ENCODE measurements at regions not wholly inside any gene's neighbourhood (a gene's known extent, or its start where the extent isn't known, plus 50 kb on each side); places are given as distances from the start of the nearest gene placed in this dataset.

DNA sequence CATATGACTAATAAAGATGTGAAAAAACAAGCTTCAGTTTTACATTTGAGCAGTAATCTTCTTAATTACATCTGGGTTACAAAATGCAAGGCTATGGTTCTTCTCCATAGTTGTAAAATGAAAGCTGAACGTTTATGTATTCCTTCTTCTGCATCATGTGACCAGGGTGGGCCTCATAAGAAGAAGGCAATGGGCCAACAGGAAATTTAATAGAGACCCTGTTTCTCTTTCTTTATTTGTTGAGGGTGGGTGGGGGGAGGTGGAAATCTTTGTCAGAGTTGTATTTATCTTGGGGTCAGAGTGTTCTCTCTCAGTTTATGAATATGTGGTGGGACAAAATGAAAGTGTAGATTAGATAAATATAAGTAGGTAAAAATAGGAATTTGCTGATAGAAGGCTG lies 418.8 kb downstream of the TLE4 start:
- DNase-seq (ENCODE audit: low spot score), result no peak

DNA sequence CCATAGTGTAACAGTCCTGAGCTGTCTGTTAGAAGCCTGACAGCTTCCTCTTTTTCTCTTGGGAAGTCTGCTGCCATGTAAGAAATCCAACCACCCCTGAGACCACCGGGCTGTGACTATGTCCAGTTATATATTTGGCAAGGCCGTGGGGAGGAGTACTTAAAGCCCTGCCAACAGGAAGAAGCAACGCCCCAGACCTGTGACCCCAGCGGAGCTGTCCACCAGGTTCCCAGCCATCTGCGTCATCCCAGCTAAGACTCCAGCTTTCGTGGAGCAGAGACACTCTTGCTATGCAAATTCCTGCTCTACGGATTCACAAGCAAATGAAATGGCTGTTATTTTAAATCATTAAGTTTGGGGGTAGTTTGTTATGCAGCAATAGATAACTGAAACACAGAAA lies 417.3 kb downstream of the TLE4 start:
- peak; percentile 84 for DNase-seq (ENCODE audit: low spot score)

DNA sequence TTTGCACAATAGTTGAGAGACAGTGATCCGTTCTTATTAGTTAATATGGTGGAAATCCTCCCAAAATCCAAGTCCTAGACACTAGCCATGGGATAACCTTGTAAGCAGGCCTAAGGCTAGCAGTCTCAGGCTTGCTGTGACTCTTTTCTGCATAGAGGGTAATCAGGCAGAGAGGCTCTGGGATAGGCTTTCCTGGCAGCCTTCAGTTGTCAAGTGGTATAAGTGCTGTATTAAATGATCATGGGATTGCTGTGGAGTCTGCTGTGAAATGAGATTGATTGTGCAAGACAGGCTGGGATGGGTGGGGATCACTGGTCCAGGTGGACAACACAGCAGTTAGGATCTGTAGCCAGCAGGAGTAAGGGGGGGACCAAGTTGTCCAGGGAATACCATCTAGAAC lies 416.4 kb downstream of the TLE4 start:
- no peak for DNase-seq (ENCODE audit: low spot score)

DNA sequence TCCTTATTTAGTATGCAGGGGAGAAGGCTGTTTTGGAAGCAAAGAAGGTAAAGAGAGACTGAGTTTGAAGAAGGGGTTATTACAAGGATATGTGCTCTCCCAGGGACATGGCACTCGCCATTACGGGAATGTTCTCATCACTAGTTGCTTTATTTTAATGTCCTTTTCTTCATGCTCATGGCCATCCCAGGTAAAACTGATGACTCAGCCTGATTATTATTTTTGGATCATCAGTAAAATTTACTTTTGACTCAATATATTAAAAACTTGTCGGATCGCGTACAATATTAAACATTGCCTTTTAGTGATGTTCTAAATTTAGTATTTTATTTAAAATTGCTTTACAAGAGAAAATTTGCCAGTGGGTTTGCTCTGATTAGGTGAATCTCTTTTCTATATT lies 414.7 kb downstream of the TLE4 start:
- DNase-seq (ENCODE audit: low spot score), result no peak

DNA sequence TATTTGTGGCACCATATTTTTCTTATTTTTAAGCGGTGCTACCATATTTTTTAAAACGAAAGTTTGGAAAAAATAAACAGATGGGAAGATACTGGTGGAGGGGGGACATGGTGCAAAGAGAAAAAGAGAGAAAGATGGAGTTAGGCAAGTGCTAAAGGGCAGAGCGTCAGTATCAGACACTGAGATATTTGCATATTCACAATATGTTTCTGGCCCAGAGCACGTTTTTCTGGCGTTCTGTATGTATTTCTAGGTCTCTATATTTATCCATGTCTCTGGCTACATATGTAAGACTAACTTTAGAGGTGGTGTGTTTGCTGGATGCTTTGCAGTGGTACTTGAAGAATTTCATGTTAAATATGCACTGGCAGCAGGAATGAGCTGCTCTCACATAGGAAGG lies 414.0 kb downstream of the TLE4 start:
- no peak for DNase-seq (ENCODE audit: low spot score)

DNA sequence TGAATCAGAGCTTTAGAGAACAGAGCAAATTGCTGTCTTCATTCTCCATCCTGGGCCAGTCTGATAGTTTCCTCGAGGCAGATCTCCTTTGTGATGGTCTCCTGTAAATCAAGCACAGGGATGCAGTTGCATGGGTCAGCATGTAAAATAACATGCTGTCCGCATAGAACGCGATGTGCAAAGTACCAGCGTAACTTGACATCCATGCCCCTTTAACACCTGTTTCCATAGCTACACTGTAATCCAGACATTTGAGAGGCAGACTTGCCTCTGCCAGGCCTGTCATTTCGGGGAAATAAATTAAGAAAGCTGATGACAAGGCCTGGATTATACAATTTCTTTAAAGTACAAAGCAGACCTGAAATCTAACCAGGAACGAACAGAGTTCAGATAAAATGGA lies 413.5 kb downstream of the TLE4 start:
- DNase-seq (ENCODE audit: low spot score), result no peak

DNA sequence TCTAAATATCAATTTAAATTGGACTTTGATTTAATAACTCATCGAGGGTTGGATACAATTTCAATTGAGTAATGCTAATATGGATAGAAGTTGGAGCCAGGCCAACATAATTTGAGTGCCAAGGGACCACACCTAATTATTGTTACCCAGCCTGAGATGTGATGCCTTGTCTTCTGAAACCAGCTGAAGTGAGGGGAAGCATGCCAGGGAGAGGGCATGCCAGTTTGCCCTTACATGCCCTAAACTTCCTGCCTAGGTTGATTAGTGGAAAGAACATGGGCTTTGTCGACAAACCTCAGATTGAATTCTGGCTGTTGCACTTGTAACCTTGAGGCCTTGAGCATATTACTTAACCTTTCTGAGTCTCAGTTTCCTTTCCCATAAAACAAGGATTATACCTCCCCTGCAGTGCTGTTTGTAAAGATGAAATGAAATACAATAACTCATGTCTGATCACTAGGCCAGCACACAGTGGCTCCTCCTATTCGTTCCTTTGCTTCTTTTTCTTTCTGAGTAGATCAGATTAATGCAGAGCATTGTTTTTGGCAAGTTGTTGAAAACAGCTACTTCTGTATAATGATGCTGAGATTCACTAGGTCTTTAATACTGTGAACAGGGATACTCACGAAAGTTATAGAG lies 412.8 kb downstream of the TLE4 start:
- DNase-seq (ENCODE audit: low spot score), result no peak

DNA sequence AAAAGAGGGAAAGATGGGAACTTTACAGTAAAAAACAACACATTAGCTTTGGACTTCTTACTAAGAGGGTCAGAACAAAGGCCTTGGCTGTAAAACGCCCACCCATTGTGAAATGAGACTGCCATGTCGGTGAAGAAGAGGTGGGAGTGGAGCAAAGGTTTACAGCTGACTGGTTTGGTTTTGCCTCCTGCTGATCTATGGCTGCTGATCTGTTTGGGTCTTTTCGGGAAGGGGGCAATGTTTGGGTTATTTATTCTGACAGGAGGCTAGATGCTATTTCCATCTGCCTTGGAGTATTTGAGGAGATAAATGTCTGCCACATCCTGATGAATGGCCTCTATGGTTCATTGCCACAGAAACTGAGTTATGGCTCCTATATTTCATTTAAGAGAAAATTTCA lies 408.7 kb downstream of the TLE4 start:
- DNase-seq (ENCODE audit: low spot score), result no peak

DNA sequence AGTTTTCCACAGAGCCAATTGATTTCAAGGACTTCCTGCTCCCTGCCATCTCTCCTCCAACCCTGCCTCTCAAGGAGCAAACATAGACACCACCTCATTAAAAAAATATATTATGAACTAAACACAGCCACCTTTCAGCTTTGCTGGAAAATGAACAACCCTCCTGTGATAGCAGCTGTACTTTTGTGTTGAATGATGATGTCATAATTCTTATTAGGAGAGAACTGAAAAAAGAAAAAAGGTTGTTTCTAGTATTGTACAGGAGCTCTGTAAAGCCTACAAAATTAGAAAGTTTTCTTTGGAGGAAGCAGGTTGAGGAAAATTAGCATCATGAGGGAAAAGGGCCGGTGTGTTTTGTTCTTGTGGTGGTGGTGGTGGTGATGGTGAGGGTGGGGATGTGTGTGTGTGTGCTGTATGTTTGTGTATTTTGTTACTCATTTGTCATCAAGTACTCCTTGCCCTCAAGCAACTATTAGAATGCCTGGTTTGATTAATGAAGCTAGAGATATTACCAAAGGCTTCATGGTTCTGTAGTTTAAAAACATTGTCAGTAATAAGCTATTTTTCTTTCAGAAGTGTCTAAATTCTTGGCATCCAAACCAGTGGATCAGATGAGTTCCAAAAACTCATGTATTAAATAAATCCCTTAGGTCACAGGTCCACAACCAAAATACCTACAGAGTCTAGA lies 405.9 kb downstream of the TLE4 start:
- DNase-seq (ENCODE audit: low spot score), result no peak

DNA sequence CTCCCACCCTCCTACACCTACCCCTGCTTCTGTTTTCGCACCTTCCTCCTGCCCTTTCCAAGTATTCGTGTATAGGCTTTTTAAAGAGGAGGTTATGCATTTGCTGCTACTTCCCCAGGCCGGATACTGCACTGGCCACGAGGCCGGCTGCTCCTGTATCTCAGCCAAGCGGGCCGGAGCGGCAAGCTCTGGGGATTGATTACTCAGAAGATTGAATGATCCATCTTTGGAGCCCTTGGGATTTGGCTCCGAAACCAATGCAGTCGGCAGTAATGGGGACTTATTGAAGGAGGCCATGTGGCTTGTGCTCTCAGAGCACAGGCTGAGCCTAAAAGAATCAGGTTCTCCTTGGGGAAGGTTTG lies 405.3 kb downstream of the TLE4 start:
- DNase-seq (ENCODE audit: low spot score), result no peak

DNA sequence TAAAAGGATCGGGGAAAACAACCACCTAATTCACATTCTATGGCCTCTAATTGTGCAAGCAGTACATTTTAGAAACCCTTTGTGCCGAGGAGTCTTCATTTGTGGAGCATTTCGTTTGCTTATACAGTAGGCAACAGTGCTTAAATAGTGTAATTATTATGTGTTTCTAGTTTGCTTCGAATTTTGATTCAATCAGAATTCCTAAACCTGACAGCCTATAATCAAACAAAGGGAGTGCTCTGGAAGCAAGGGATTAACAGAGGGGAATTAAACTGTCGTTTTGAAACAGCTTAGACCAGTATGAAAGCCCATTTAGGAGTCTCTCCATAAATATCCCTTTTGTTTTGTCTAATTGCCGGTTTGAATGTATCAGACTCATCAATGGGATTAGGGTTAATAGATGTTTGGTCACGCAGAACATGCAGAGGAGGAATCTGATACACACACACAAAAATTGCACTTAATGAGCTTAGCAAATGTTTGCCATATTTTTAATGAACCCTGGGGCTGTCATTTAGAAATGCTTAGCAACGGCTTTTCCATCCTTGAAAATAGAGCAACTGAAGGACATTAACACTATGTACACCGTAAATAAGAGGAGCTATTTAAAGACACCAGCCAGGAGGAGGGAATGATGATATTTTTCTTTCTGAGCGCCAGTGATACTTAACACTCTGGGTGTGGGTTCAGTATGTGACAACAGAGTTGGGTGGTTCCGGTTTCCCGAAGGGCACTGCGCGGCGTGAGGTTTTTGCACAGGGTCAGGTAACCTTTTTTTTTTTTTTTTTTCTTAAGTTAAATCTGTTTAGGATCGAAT lies 404.7 kb downstream of the TLE4 start:
- DNase-seq (ENCODE audit: low spot score), result no peak

DNA sequence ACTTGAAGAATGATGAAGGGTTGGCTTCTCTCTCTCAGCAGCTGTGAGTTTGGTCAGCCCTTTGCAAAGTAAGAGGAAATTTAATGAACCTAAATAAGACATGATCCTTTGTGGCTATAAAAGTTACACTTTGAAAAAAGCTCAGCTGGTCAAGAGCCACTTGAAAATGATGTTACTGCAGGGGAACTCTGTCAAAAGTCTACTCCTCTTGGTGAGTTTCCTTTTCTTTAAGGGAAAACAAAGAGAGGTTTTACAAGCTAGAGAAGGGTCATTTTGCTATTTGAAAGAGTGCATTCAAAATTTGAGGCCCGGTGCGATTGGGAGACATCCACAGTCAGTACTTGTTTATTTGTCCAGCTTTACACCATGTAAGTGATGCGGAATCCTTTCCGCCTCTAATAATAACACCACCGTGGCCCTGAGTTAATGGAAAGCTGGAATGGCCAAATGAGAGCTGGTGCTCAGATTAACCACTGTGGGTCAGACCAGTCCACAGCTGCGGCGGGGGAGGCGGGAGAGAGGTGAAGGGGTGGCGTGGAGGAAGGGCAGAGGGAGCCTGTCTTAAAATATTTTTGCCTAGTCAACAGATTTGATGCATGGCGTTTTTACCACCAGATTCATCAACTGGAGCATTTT lies 404.0 kb downstream of the TLE4 start:
- no peak for DNase-seq (ENCODE audit: low spot score)

DNA sequence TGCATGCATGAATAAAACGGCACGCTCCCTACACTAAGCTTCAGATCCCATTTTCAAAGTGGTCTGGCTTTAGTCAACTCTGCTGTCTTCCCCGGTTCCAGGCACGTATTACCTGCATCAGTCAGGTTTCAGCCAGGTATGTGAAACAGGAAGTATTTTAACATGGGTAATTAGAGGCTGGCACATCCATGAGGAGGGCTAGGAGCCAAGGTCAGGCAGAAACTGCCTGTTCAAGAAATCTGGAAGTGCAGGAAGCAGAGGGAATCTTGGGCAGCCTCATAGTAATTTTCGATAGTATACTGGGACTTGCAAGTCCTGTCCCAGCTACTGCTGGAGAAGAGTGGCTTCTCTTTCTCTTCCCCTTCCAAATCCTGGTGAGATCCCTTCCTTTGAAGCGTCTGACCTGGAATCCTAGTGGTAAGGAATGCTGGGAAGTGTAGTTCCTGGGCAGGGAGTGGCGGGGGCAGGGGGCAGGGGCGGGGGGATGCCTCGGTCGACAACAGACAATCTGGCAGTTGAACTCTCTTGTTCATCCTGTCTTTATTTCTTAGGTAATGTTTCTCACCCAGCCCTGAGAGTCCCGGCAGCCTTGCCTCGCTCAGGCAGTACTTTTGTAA lies 403.1 kb downstream of the TLE4 start:
- peak; percentile 17 for DNase-seq (ENCODE audit: low spot score)

DNA sequence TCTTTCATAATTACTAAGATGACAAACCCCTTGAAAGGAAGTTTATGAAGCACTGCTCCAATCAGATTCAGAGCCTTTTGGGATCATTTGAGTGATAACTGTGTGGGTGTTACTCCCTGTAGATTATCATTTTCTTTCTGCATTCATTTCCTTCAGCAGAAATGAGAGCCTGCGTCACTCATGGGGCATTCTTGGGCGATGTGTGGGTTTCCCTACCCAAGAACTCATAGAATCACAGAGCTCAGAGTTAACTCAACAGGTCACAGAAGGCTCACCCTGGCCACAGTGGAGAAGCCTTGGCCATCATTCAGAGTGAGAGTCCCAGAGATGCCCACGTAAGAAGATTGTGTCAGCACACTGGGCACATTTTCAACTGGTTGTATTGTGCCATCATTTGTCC lies 401.9 kb downstream of the TLE4 start:
- DNase-seq (ENCODE audit: low spot score), result no peak

DNA sequence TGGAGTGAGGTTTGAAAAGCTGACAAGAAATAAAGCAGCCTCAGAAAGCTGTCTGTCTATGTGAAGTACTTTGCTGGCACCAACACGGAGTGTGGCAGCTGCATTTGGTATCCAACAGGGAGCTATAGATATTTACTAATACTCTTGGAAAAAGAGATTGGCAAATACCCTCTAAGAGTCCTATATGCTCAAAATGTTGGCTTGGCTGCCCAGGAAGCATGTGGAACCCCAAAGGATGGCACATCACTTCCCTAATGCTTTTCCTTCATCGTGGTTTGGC lies 398.3 kb downstream of the TLE4 start:
- DNase-seq (ENCODE audit: low spot score), result no peak

DNA sequence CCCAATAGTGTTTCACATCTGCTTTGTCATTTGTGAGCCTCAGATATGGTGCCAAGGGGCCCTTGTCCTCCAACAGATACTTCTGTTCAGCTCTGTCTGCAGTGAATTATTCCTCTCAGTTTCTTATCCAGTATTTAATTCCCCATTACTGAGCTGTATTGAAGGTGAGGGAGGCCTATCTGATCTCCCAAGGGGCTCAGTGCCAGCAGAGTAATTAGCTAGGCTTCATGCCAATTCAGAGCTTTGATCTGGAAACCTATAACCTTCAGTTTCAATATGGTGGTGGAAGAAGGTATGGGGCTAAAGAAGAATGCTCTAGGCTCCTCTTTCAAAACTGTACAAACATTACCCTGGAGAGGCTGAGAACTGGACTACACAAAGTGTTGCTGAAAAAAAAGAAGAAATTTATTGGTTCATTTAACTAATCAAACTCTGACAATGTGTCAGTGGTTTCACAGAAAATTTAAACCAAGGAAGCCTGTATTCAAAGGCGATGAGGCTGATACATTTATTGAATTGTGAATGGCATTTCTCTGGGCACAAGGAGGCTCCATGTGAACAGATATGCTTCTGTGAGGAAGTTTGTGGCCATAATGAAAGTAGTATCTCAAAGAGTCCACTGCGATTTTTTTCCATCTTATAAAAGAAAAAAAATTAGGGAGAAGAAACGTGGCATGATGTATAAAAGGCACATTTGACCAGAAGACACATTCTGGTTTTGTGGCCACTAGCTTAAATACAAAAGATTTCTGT lies 397.8 kb downstream of the TLE4 start:
- no peak for DNase-seq (ENCODE audit: low spot score)

DNA sequence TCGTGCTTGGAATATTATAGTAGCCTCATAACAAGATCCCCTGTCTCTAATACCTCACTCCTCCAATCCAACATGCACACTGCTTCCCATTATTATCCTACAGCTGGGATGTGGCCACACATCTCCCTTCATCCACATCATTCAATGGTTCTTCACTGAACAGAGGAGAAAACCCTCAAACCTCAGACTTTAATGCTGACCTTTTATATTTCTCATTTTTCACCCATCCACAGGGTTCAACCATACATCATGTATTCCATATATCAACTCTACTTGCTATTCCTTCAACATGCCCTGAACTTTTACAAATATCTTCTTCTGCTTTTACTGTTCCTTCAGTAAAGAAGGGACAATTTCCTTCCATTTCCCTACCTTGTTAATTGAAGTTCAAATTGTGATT lies 396.8 kb downstream of the TLE4 start:
- no peak for DNase-seq (ENCODE audit: low spot score)

DNA sequence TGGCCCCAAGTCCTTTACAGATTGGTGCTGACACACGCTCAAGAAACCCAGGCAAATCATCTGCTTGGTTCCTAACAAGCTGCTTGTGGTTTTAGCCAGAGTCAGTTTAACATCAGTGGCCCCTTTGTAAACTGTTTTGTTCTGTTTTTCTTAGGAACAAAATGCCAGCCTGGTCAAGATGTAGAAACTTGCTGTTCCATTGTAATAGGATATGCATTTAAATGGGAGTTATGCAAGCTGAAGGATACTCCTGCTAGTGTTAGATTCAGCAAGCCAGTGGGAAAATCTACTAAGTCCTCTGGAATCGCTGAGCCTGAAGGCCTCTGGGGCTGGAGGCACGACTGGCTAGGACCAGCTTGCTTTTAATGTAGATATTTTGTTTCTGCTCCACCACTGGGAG lies 391.1 kb downstream of the TLE4 start:
- no peak for DNase-seq (ENCODE audit: low spot score)

DNA sequence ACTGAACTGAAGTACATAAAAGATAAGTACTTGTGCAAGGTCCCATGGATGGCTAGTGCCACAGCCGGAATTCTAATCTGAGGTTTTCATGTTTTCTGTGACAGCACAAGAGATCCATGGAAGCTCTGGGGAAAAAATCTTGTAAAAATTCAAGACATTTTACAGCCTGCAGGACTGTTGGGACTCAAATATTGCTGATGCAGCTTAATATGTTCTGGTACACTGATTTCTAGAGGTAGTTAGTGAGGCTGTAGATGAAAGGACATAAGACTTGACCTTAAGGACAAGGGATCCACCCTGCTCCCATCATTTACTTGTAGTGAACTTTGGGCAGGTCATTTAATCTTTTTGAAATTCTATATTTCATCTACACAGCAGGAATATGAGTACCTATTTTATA lies 390.4 kb downstream of the TLE4 start:
- no peak for DNase-seq (ENCODE audit: low spot score)

DNA sequence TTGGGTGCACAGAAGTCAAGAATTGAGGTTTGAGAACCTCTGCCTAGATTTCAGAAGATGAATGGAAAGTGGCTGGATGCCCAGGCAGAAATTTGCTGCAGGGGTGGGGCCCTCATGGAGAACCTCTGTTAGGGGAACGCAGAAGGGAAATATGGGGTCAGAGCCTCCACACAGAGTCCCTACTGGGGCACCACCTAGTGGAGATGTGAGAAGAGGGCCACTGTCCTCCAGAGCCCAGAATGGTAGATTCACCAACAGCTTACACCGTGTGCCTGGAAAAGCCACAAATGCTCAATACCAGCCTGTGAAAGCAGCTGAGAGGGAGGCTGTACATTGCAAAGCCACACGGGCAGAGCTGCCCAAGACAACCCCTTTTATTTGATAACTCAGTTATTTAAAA lies 383.5 kb downstream of the TLE4 start:
- DNase-seq (ENCODE audit: low spot score), result no peak

DNA sequence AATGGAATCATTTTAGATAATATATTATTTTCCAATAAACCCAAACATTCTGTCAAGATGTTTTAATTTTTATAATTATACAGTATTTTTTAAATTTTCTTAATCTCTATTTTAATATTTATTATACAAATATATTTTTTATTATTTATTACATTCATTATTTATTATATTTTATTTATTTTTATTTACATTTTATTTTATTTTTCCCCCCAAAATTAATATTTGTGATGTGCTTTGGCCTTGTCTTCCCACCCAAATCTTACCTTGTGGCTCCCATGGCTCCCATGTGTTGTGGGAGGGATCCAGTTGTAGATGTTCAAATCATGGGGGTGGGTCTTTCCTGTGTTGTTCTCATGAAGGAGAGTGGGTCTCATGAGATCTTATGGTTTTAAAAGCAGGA lies 382.1 kb downstream of the TLE4 start:
- DNase-seq (ENCODE audit: low spot score), result no peak

DNA sequence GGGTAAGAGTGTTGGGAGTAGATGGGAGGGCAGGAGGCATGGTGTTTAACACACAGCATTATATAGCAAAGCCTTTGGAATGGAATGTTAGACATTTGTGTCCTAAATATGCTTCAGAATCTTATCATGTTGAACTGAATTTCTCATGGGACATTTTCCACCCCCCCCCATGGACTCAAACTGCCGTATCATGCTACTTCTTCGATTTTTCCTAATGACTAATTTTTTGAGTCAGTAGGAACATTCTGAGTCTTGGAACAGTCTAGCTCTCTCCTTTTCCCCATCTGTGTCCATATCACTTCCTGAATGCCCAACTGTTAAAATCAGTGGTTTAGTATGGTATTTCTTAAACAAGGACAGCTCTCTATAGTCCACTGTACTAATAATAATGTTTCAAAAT lies 380.6 kb downstream of the TLE4 start:
- no peak for DNase-seq (ENCODE audit: low spot score)
